Uterus (tissue), 2 donors: ENCODE measurements at regions not wholly inside any gene's neighbourhood (a gene's known extent, or its start where the extent isn't known, plus 50 kb on each side); places are given as distances from the start of the nearest gene placed in this dataset.

ENCODE experiments used
- CTCF ChIP-seq, 4 experiments: fragments of 200-600 bp in 2 of 4; fragments of 450-650 bp in 2 of 4; sonication (generic) in 2 of 4; IDR thresholded peaks; one replicate each; pipeline ENCODE4 v1.5.1; 2016 to 2019; ENCODE audit warnings: antibody characterized with exemption in 4 of 4, mild to moderate bottlenecking in 2 of 4, moderate library complexity in 1 of 4
- POLR2A ChIP-seq, 2 donors: fragments of 450-650 bp; IDR thresholded peaks; one replicate each; pipeline ENCODE4 v1.6.1; 2016; ENCODE audit warnings: antibody characterized with exemption in 2 of 2, mild to moderate bottlenecking in 1 of 2, moderate library complexity in 1 of 2

- TF ChIP-seq CTCF (IDR thresholded peaks at IDR 0.05) (no peak), POLR2A (IDR thresholded peaks at IDR 0.05) (no peak)
Observed at GRCh38 chr13:73465617-73465971, 406.8 kb downstream of the KLF5 start.
